ENCODE measurements at regions not wholly inside any gene's neighbourhood (a gene's known extent, or its start where the extent isn't known, plus 50 kb on each side); places are given as distances from the start of the nearest gene placed in this dataset.
"Not testable (repeated sequence)": the region's sequence is repeated elsewhere in the genome, so short reads cannot be mapped to it uniquely, and the experiment has no call there.

GRCh38 chr10:2790396-2791188 lies 276.8 kb upstream of the PFKP start:
- DNase-seq (ENCODE audit: low spot score), result no peak

GRCh38 chr10:2786251-2786650 lies 281.1 kb upstream of the PFKP start:
- no peak for DNase-seq (ENCODE audit: low spot score)

DNA sequence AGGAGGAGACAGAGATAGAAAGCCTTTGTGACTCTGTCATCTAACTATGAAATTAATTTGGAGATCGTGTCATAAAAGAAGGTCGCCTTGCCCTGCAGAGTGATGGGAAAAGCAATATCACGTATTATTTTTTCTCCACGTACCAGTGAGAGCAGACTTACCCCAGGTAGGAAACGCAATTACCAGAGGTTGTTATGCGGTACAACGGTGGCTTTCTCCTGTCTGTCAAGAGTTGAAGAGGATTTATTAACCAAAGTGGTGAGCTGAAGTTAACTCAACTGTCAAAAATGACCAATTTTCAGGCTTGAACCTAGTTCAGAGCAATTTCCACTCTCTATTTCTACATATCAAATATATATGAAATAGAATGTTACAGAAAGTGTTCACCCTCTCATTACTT lies 282.6 kb upstream of the PFKP start:
- DNase-seq (ENCODE audit: low spot score), result no peak

DNA sequence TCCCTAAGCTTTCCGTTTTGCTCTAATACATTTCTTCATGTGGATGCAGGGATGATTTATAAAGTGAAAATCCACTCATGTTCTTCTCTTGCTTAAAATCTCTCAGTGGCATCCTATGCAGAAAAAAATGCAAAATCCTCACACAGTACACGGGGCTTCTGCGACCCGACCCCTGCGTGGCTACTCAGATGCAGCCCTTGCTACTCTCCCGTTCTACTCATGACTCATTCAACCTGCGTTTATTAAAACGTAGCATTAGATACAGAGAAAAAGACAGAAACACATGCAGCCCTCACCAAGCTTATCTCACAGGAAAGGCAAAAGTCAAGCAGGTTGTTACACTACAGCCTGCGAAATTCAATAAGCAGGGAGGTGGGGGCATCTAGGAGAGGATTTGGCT lies 284.4 kb upstream of the PFKP start:
- DNase-seq (ENCODE audit: low spot score), result no peak

- DNase-seq (ENCODE audit: low spot score), result no peak
Measured at GRCh38 chr10:2782265-2782664, 285.1 kb upstream of the PFKP start.

GRCh38 chr10:2777666-2778355 lies 289.5 kb upstream of the PFKP start:
- no peak for DNase-seq (ENCODE audit: low spot score)

DNA sequence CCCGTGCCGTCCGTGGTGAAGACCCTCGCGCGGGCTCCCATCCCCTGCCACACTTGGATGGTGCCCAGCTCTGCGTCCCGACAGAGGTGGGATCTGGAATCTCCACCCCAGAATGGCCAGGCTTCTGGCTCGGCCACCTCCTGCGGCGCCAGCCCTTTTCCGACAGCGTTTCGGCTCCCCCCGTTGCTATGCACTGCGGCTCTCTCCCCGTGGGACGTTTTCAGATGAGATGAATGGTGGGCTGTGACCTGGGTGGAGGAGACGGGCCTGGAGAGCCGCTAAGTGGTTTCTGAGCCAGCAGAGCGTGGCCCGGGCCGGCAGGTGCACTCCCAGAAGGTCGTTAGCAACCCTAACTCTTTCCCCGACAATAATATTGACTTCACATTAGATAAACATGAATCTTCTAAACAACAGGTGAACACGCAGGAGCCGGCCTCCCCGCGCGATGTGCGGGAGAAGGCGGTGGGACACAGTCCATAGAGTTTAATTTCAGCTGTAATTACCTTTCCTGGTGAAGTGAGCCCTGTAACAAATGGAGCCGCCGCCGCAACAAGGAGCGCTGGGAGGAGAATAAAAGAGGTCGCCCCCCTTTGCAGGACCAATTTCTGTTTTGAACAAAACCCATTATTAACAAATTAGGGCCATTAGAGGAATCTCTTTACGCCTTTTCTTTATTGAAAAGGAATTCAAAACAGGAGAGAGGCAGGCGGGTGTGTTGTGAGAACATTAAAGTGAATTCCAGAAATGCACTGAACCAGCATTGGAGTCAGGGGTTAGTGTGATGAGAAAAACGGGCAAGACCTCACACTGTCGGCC lies 294.3 kb upstream of the PFKP start:
- no peak for DNase-seq (ENCODE audit: low spot score)

- DNase-seq (ENCODE audit: low spot score), result no peak
Measured at GRCh38 chr10:2772135-2772534, 295.2 kb upstream of the PFKP start.

- not testable (repeated sequence) for DNase-seq (ENCODE audit: low spot score)
Measured at GRCh38 chr10:2767293-2767692, 300.1 kb upstream of the PFKP start.

- DNase-seq (ENCODE audit: low spot score), result no peak
Measured at GRCh38 chr10:2761971-2762370, 305.4 kb upstream of the PFKP start.

DNA sequence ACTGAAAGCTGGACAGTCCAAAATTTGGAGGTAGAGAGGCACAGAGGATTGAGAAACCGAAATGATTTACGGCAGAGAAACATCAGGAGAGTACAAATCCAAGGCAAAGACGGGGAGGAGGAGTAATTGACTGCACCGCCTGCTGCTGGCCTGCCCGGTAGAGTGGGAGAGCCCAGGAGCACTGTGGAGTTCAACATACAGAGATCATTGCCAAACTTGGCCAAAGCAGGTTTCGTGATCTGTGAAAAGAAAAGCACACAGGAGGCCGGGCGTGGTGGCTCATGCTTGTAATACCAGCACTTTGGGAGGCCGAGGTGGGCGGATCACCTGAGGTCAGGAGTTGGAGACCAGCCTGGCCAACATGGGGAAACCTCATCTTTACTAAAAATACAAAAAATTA lies 306.0 kb upstream of the PFKP start:
- no peak for DNase-seq (ENCODE audit: low spot score)

DNA sequence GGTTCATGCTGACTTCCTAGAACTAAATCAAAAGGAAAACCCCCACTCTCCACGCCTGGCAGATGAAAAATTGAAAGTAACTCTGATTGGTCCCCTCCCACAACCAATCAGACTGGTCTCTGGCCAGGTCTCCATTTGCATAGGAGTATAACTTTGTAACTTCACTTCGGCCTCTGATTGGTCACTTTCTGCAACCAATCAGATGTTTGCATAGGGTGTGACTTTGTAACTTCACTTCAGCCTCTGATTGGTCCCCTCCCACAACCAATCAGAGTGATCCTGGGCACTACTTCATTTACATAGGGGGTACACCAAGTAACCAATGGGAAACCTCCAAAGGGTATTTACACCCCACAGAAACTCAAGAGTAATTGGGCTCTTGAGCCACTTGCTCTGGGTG lies 306.6 kb upstream of the PFKP start:
- DNase-seq (ENCODE audit: low spot score), result no peak

DNA sequence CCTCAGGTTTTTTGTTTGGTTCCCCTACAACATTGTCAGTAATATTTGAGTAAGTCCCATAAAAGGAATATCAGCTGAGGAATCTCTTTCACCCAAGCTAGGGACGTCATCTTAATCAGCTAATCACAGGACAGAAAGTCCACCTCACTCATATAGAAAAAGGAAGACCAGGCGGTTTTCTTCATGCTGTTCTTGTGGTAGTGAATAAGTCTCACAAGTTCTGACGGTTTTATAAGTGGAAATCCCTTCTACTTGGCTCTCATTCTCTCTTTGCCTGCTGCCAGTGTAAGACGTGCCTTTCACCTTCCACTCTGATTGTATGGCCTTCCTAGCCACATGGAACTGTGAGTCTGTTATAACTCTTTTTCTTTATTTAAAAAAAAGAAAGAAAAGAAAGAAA lies 308.1 kb upstream of the PFKP start:
- DNase-seq (ENCODE audit: low spot score), result peak; percentile 0

DNA sequence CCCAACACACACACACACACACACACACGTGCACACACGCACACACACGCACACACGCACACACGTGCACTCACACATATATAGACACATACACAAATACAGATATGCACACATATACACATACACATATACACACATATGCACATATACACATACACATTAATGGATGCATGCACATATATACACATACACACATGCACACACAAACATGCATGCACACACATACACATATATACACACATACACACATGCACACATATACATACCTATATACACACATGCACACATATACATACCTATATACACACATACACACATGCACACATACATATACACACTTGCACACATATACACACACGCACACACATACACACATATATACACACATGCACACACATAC lies 312.4 kb upstream of the PFKP start:
- no peak for DNase-seq (ENCODE audit: low spot score)

GRCh38 chr10:2748287-2748686 lies 319.1 kb upstream of the PFKP start:
- no peak for DNase-seq (ENCODE audit: low spot score)

- no peak for DNase-seq (ENCODE audit: low spot score)
Measured at GRCh38 chr10:2746638-2747037, 320.7 kb upstream of the PFKP start.

DNA sequence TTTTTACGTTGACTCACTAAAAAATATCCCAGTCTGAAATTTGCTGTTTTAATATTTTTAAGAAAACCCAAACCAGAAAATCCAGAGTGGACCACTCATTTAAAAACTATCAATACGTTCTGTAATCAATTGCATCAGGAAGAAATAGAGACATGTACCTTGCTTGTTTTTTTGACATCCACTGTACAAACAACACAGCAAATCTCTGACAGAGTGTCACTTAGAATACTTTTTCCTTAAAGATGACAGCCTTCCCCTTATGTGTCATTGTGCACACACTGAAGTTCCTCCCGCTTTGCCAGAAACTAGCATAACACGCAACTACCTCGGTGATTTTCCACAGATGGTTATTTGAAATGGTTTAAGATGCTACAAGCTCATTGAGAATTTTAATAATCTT lies 321.7 kb upstream of the PFKP start:
- DNase-seq (ENCODE audit: low spot score), result no peak

GRCh38 chr10:2744547-2745200 lies 322.7 kb upstream of the PFKP start:
- no peak for DNase-seq (ENCODE audit: low spot score)

- no peak for DNase-seq (ENCODE audit: low spot score)
Measured at GRCh38 chr10:2734603-2735002, 332.7 kb upstream of the PFKP start.

- DNase-seq (ENCODE audit: low spot score), result no peak
Measured at GRCh38 chr10:2733278-2733963, 333.9 kb upstream of the PFKP start.

DNA sequence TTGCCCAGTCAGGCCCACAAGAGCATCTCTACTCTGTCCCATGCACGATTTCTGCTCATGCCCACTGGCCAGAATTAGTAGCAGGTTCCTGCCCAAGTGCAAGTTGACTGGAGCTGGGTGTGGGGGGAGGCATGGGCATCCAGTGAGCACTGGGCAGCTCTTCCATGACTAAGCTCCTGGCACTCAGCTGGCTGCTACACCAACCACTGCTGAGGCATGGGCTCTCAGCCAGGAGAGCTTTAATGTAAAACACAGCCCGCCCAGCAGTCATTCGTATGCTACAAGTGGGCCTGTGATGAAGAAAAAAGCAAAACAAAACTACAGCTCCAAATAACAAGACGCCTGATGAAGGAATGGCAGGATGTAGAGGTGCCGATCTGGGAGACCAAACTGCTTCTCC lies 335.4 kb upstream of the PFKP start:
- no peak for DNase-seq (ENCODE audit: low spot score)

GRCh38 chr10:2729197-2729596 lies 338.2 kb upstream of the PFKP start:
- DNase-seq (ENCODE audit: low spot score), result no peak

Data from activated CD4-positive, alpha-beta T cell treated with anti-CD3 and anti-CD28 coated beads, Interleukin-2, Interleukin-4, amounts not matched to agents 100 ng/mL and 50 ng/mL, durations not matched to agents 16 hours and 8 hours (primary cell).